GM12878 (cell line): ENCODE measurements at regions not wholly inside any gene's neighbourhood (a gene's known extent, or its start where the extent isn't known, plus 50 kb on each side); places are given as distances from the start of the nearest gene placed in this dataset.

Source experiments
- ATAC-seq: fragments of 200-7000 bp; cut with Tn5 transposase; 3 replicates; pipeline ENCODE4 v1.9.1; 2020; ENCODE audit warnings: mild to moderate bottlenecking, moderate library complexity
- BruUV-seq: library from RNA; stranded (reverse); fragments of 400-500 nt; replicated peaks from 2 replicates; lab custom pipeline; 2021; lab: Mats Ljungman, UMichigan
- CTCF ChIA-PET: fragments of 300-600 bp; sonication (Branson Sonifier 250); formaldehyde crosslinking; extraction: SDS; loops from one replicate; lab custom pipeline; 2021; ENCODE audit warnings: inconsistent platforms; lab: Yijun Ruan, JAX
- POLR2A ChIA-PET: fragments of 350-600 bp; formaldehyde crosslinking; extraction: SDS; loops from one replicate; lab custom pipeline; 2021; ENCODE audit warnings: inconsistent platforms; lab: Charles Lee
- RAD21 ChIA-PET: fragments of 300-600 bp; sonication (Branson Sonifier 250); formaldehyde crosslinking; loops from one replicate; lab custom pipeline; 2023; ENCODE audit warnings: antibody characterized with exemption; ENCODE audit not compliant: unreplicated experiment; lab: Charles Lee
- SMC1A ChIA-PET: fragments of 300-600 bp; sonication (Branson Sonifier 250); formaldehyde crosslinking; loops from one replicate; lab custom pipeline; 2023; ENCODE audit not compliant: unreplicated experiment, uncharacterized antibody; lab: Charles Lee
- DNase-seq: peaks from one replicate; pipeline ENCODE4 v3.0.0-alpha.2; 2011; ENCODE audit warnings: low read depth, low spot score
- FAIRE-seq: peaks from 3 replicates; lab custom pipeline; 2011; peaks lifted over from hg19 to GRCh38; lab: Jason Lieb, UNC
- H2AFZ ChIP-seq: 2 replicates; pipeline ENCODE4 v1.6.0; 2011; ENCODE audit warnings: low read depth, low read length, control low read depth; ENCODE audit not compliant: control insufficient read depth
- H3K27ac ChIP-seq: 2 replicates; pipeline ENCODE4 v1.5.1; 2011; ENCODE audit warnings: control low read depth; ENCODE audit not compliant: control insufficient read depth, insufficient read depth
- H3K27me3 ChIP-seq, 2 experiments: replicated peaks in 1 of 2; 2 replicates each; pipeline versions ENCODE4 v1.6.0 to v1.6.1; 2011; ENCODE audit warnings: low read length in 1 of 2; ENCODE audit not compliant: control insufficient read depth in 2 of 2, insufficient read depth in 2 of 2
- H3K36me3 ChIP-seq, 2 experiments: 2 replicates each; pipeline ENCODE4 v1.5.1; 2011; ENCODE audit warnings: low read length in 1 of 2; ENCODE audit not compliant: control insufficient read depth in 2 of 2, insufficient read depth in 2 of 2
- H3K4me1 ChIP-seq: 2 replicates; pipeline ENCODE4 v1.6.1; 2011; ENCODE audit warnings: mild to moderate bottlenecking, low read length, moderate library complexity, mixed read lengths; ENCODE audit not compliant: control insufficient read depth, insufficient read depth
- H3K4me2 ChIP-seq: 2 replicates; pipeline ENCODE4 v1.6.0; 2011; ENCODE audit warnings: control low read depth; ENCODE audit not compliant: control insufficient read depth, insufficient read depth
- H3K4me3 ChIP-seq: fragments of 200-600 bp; sonication (generic); 2 replicates; pipeline ENCODE4 v1.5.1; 2016
- H3K79me2 ChIP-seq: 2 replicates; pipeline ENCODE4 v1.6.0; 2011; ENCODE audit warnings: low read length; ENCODE audit not compliant: control insufficient read depth, insufficient read depth
- H3K9ac ChIP-seq: 2 replicates; pipeline ENCODE4 v1.8.0; 2011; ENCODE audit warnings: low read length, control low read depth, mixed read lengths; ENCODE audit not compliant: control insufficient read depth, insufficient read depth
- H3K9me3 ChIP-seq: replicated peaks from 3 replicates; pipeline ENCODE4 v1.5.1; 2011; ENCODE audit warnings: mild to moderate bottlenecking, low read length; ENCODE audit not compliant: control insufficient read depth, insufficient read depth
- H4K20me1 ChIP-seq: 2 replicates; pipeline ENCODE4 v1.6.0; 2011; ENCODE audit not compliant: control insufficient read depth, insufficient read depth
- BCLAF1 ChIP-seq: fragments of 450-650 bp; IDR thresholded peaks from 2 replicates; pipeline ENCODE4 v1.6.1; 2017; ENCODE audit warnings: antibody characterized with exemption, mild to moderate bottlenecking, moderate library complexity
- CBFB ChIP-seq: IDR thresholded peaks from 2 replicates; pipeline ENCODE4 v1.6.1; 2016; ENCODE audit warnings: antibody characterized with exemption, low read depth
- FOXK2 ChIP-seq: fragments of 450-650 bp; IDR thresholded peaks from 2 replicates; pipeline ENCODE4 v1.6.1; 2017; ENCODE audit warnings: mild to moderate bottlenecking, moderate library complexity
- IKZF1 ChIP-seq: fragments of 450-650 bp; conservative IDR thresholded peaks from 2 replicates; pipeline ENCODE4 v1.6.1; 2017; ENCODE audit warnings: antibody characterized with exemption, mild to moderate bottlenecking
- IRF5 ChIP-seq: fragments of 450-650 bp; IDR thresholded peaks from 2 replicates; pipeline ENCODE4 v1.6.1; 2017; ENCODE audit warnings: borderline replicate concordance
- JUNB ChIP-seq: IDR thresholded peaks from 2 replicates; pipeline ENCODE4 v1.6.1; 2016; ENCODE audit warnings: antibody characterized with exemption, mild to moderate bottlenecking
- RELB ChIP-seq: fragments of 450-650 bp; IDR thresholded peaks from 2 replicates; pipeline ENCODE4 v1.6.1; 2017; ENCODE audit warnings: low read depth, mild to moderate bottlenecking, moderate library complexity
- SMAD5 ChIP-seq: IDR thresholded peaks from 2 replicates; pipeline ENCODE4 v1.6.1; 2016; ENCODE audit warnings: antibody characterized with exemption, low read depth
- SREBF1 ChIP-seq: IDR thresholded peaks from 2 replicates; pipeline ENCODE4 v1.6.1; 2012; ENCODE audit warnings: mild to moderate bottlenecking, low read length
- SUZ12 ChIP-seq: fragments of 200-600 bp; sonication (generic); IDR thresholded peaks from one replicate; pipeline ENCODE4 v1.6.1; 2018; ENCODE audit warnings: antibody characterized with exemption, mild to moderate bottlenecking; ENCODE audit not compliant: unreplicated experiment
- TBL1XR1 ChIP-seq: IDR thresholded peaks from 2 replicates; pipeline ENCODE4 v1.6.1; 2012; ENCODE audit warnings: low read depth, low read length, improper control_type of control experiment
- USF1 ChIP-seq: IDR thresholded peaks from 2 replicates; pipeline ENCODE4 v1.6.1; 2011; ENCODE audit warnings: borderline replicate concordance, low read depth, mild to moderate bottlenecking, moderate library complexity, mixed read lengths, low read length; ENCODE audit not compliant: insufficient read depth; ENCODE audit errors: extremely low read length
- ZBTB33 ChIP-seq: fragments of 450-650 bp; IDR thresholded peaks from 2 replicates; pipeline ENCODE4 v1.6.1; 2017; ENCODE audit warnings: mild to moderate bottlenecking
- in situ Hi-C: fragments of 300-500 bp; cut with MboI; formaldehyde crosslinking; loops from 9 replicates; pipeline ENCODE4 v1.14.3; 2018; ENCODE audit warnings: mixed read lengths
- intact Hi-C: fragments of 100-400 bp; cut with micrococcal nuclease; formaldehyde crosslinking; loops from one replicate; pipeline ENCODE4 v1.14.2; 2022; ENCODE audit not compliant: unreplicated experiment
- TF ChIP-seq, protein P1 (sequence below): fragments of 150-350 bp; IDR thresholded peaks from 2 replicates; pipeline ENCODE4 v1.6.1; 2016; ENCODE audit warnings: low read depth, low read length

- H3K36me3 ChIP-seq = no peaks in the 10 kb centered on the region
- ATAC-seq (no peak), DNase-seq (no peak), FAIRE-seq (no peak)
- H3K27me3 ChIP-seq = no peaks in the 10 kb centered on the region
- H3K79me2 ChIP-seq = no peaks in the 10 kb centered on the region
- ChIA-PET POLR2A (no interaction called here), CTCF (no interaction called here), RAD21 (no interaction called here), SMC1A (no interaction called here)
- H3K9me3 ChIP-seq = no peaks in the 10 kb centered on the region
- intact Hi-C loops (no loop called here), in situ Hi-C loops (no loop called here)
- no peaks in the 10 kb centered on the region for H4K20me1 ChIP-seq
- no peak overlapping the region for H3K4me3 ChIP-seq
- no peak overlapping the region for H3K27ac ChIP-seq
- H2AFZ ChIP-seq = no peak overlapping the region
- no peak overlapping the region for H3K9ac ChIP-seq
- H3K4me1 ChIP-seq = no peaks in the 10 kb centered on the region
- BruUV-seq = no TSS peak
- no peak overlapping the region for H3K4me2 ChIP-seq
- TF ChIP-seq FOXK2 (no peak), TBL1XR1 (no peak), RELB (no peak), SREBF1 (no peak), IKZF1 (no peak), IRF5 (no peak), SMAD5 (no peak), BCLAF1 (no peak), JUNB (no peak), USF1 (no peak), SUZ12 (no peak), CBFB (no peak), ZBTB33 (no peak)
- TF ChIP-seq, protein P1, sequence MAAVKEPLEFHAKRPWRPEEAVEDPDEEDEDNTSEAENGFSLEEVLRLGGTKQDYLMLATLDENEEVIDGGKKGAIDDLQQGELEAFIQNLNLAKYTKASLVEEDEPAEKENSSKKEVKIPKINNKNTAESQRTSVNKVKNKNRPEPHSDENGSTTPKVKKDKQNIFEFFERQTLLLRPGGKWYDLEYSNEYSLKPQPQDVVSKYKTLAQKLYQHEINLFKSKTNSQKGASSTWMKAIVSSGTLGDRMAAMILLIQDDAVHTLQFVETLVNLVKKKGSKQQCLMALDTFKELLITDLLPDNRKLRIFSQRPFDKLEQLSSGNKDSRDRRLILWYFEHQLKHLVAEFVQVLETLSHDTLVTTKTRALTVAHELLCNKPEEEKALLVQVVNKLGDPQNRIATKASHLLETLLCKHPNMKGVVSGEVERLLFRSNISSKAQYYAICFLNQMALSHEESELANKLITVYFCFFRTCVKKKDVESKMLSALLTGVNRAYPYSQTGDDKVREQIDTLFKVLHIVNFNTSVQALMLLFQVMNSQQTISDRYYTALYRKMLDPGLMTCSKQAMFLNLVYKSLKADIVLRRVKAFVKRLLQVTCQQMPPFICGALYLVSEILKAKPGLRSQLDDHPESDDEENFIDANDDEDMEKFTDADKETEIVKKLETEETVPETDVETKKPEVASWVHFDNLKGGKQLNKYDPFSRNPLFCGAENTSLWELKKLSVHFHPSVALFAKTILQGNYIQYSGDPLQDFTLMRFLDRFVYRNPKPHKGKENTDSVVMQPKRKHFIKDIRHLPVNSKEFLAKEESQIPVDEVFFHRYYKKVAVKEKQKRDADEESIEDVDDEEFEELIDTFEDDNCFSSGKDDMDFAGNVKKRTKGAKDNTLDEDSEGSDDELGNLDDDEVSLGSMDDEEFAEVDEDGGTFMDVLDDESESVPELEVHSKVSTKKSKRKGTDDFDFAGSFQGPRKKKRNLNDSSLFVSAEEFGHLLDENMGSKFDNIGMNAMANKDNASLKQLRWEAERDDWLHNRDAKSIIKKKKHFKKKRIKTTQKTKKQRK = no peak
Measured at GRCh38 chr4:12495211-12495610, 988.9 kb downstream of the RAB28 start.
